ENCODE measurements at regions not wholly inside any gene's neighbourhood (a gene's known extent, or its start where the extent isn't known, plus 50 kb on each side); places are given as distances from the start of the nearest gene placed in this dataset.

DNA sequence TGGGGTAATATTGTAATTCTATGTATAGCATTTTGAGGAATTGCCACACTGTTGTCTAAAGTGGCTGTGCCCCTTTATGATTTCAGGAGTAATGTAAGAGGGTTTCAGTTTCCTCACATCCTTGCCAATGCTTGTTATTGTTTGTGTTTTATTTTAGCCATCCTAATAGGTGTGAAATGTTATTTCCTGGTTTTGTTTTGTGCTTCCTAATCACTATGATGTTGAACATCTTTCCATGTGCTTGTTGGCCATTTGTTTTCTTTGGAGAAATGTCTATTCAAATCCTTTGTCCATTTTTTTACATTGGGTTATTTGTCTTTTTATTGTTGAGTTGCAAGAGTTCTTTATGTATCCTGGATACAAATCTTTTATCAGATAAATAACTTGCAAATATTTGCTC, 97.3 kb upstream of the MLIP start:
- Histone ChIP-seq H3K4me3 (ENCODE audit: low read length) (no peak overlapping the region), H3K4me1 (ENCODE audit: control insufficient read depth, insufficient read depth, low read length) (no peaks in the 10 kb centered on the region), H3K27ac (ENCODE audit: low read length) (no peak overlapping the region), H3K36me3 (ENCODE audit: control insufficient read depth, insufficient read depth, low read length) (no peaks in the 10 kb centered on the region), H3K27me3 (ENCODE audit: control insufficient read depth, insufficient read depth, low read length) (no peaks in the 10 kb centered on the region), H3K9me3 (ENCODE audit: control insufficient read depth, insufficient read depth, low read length) (no peaks in the 10 kb centered on the region)
- Mint-ChIP-seq H3K9me3 (peaks cover 0 to 3% of the 10 kb centered on the region in 2 donors), H3K4me3 (no peak overlapping the region), H3K27me3 (ENCODE audit: low read depth in 2 of 2) (no peaks in the 10 kb centered on the region), H3K27ac (no peak overlapping the region), H3K4me1 (no peaks in the 10 kb centered on the region), H3K36me3 (no peaks in the 10 kb centered on the region)
- DNase-seq (no peak), ATAC-seq (no peak)
- no peak for TF ChIP-seq CTCF (IDR thresholded peaks at IDR 0.05)
- intact Hi-C loops (cut with micrococcal nuclease), result no loop called here

GRCh38 chr6:54014440-54014839, 96.8 kb upstream of the MLIP start:
- no peak overlapping the region for H3K27ac ChIP-seq (ENCODE audit: low read length)
- intact Hi-C loops (cut with micrococcal nuclease), result no loop called here
- Mint-ChIP-seq H3K27ac (no peak overlapping the region), H3K4me3 (no peak overlapping the region), H3K27me3 (ENCODE audit: low read depth in 2 of 2) (no peaks in the 10 kb centered on the region), H3K4me1 (no peaks in the 10 kb centered on the region), H3K9me3 (peaks cover 0 to 3% of the 10 kb centered on the region in 2 donors), H3K36me3 (no peaks in the 10 kb centered on the region)
- H3K27me3 ChIP-seq (ENCODE audit: control insufficient read depth, insufficient read depth, low read length), result no peaks in the 10 kb centered on the region
- H3K4me1 ChIP-seq (ENCODE audit: control insufficient read depth, insufficient read depth, low read length), result no peaks in the 10 kb centered on the region
- no peak for TF ChIP-seq CTCF (IDR thresholded peaks at IDR 0.05)
- DNase-seq, result no peak
- H3K9me3 ChIP-seq (ENCODE audit: control insufficient read depth, insufficient read depth, low read length), result no peaks in the 10 kb centered on the region
- ATAC-seq, result no peak
- WGBS (ENCODE audit: insufficient coverage), result 85% methylated on average over 8 of the region's 8 CpGs
- H3K36me3 ChIP-seq (ENCODE audit: control insufficient read depth, insufficient read depth, low read length), result no peaks in the 10 kb centered on the region
- no peak overlapping the region for H3K4me3 ChIP-seq (ENCODE audit: low read length)

DNA sequence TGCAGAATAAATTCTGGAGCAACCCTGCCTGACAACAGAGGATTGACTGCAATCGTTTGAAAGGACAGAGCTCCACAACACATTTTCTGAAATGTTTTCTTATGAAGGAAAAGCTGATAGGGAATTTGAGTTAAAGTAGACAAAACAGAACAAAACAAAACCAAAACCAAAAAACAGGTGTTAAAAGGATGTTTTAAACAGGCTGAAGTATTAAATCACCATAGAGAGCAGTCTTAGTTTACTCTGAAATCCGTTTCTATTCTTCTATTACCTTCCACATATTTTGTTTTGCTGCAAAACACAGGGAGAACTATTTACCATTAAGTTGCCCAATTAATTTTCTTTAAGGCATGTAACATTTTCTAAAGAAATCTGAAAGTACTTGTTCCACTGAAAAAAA, 93.4 kb upstream of the MLIP start:
- H3K9me3 ChIP-seq (ENCODE audit: control insufficient read depth, insufficient read depth, low read length), result no peaks in the 10 kb centered on the region
- H3K27ac ChIP-seq (ENCODE audit: low read length), result no peak overlapping the region
- H3K4me3 ChIP-seq (ENCODE audit: low read length), result no peak overlapping the region
- no peak for TF ChIP-seq CTCF (IDR thresholded peaks at IDR 0.05)
- intact Hi-C loops (cut with micrococcal nuclease), result no loop called here
- peaks cover 0 to 3% of the 10 kb centered on the region in 2 donors for H3K9me3 Mint-ChIP-seq
- DNase-seq, result no peak
- H3K4me3 Mint-ChIP-seq, result no peak overlapping the region
- H3K36me3 ChIP-seq (ENCODE audit: control insufficient read depth, insufficient read depth, low read length), result no peaks in the 10 kb centered on the region
- no peak overlapping the region for H3K27ac Mint-ChIP-seq
- H3K27me3 Mint-ChIP-seq (ENCODE audit: low read depth in 2 of 2), result no peaks in the 10 kb centered on the region
- 74% methylated on average over 2 of the region's 2 CpGs for WGBS (ENCODE audit: insufficient coverage)
- no peaks in the 10 kb centered on the region for H3K4me1 Mint-ChIP-seq
- H3K4me1 ChIP-seq (ENCODE audit: control insufficient read depth, insufficient read depth, low read length), result no peaks in the 10 kb centered on the region
- no peaks in the 10 kb centered on the region for H3K36me3 Mint-ChIP-seq
- no peaks in the 10 kb centered on the region for H3K27me3 ChIP-seq (ENCODE audit: control insufficient read depth, insufficient read depth, low read length)
- no peak for ATAC-seq

DNA sequence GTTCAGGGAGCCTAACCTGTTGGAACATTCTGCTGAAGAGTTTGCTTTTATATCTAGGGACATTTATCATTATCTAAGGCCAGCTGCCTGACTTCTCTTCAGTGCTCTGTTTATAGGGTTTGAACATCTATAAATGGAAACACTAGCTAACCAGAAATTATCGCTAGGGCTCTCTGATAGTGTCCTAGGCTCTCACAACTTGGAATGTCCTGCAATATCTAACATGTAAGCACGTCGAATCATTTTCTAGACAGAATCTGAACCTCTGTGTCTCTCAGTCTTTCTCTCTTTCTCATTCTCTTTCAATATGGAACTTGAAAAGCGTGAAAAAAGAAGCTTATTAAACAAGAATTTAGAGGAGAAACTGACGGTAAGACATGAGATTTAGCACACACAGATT, 92.5 kb upstream of the MLIP start:
- H3K4me3 Mint-ChIP-seq, result no peak overlapping the region
- H3K4me3 ChIP-seq (ENCODE audit: low read length), result no peak overlapping the region
- H3K4me1 Mint-ChIP-seq, result no peaks in the 10 kb centered on the region
- intact Hi-C loops (cut with micrococcal nuclease), result no loop called here
- no peak for DNase-seq
- H3K27ac ChIP-seq (ENCODE audit: low read length), result no peak overlapping the region
- no peak for ATAC-seq
- H3K9me3 Mint-ChIP-seq, result peaks cover 0 to 3% of the 10 kb centered on the region in 2 donors
- H3K36me3 Mint-ChIP-seq, result no peaks in the 10 kb centered on the region
- H3K9me3 ChIP-seq (ENCODE audit: control insufficient read depth, insufficient read depth, low read length), result no peaks in the 10 kb centered on the region
- no peaks in the 10 kb centered on the region for H3K4me1 ChIP-seq (ENCODE audit: control insufficient read depth, insufficient read depth, low read length)
- H3K27ac Mint-ChIP-seq, result no peak overlapping the region
- TF ChIP-seq CTCF (IDR thresholded peaks at IDR 0.05), result no peak
- no peaks in the 10 kb centered on the region for H3K27me3 ChIP-seq (ENCODE audit: control insufficient read depth, insufficient read depth, low read length)
- 86% methylated on average over 5 of the region's 5 CpGs for WGBS (ENCODE audit: insufficient coverage)
- H3K27me3 Mint-ChIP-seq (ENCODE audit: low read depth in 2 of 2), result no peaks in the 10 kb centered on the region
- H3K36me3 ChIP-seq (ENCODE audit: control insufficient read depth, insufficient read depth, low read length), result no peaks in the 10 kb centered on the region

All from natural killer cell (primary cell).